PC-3 (cell line): ENCODE measurements at regions not wholly inside any gene's neighbourhood (a gene's known extent, or its start where the extent isn't known, plus 50 kb on each side); places are given as distances from the start of the nearest gene placed in this dataset.

ENCODE experiments used
- ATAC-seq: fragments of 200-7000 bp; cut with Tn5 transposase; 2 replicates; pipeline ENCODE4 v1.9.1; 2020; ENCODE audit warnings: mild to moderate bottlenecking, moderate library complexity
- BruUV-seq: library from RNA; stranded (reverse); fragments of 400-500 nt; replicated peaks from 2 replicates; lab custom pipeline; 2021; lab: Mats Ljungman, UMichigan
- CTCF ChIA-PET: fragments of 300-600 bp; sonication (Branson Sonifier 250); formaldehyde crosslinking; loops from one replicate; lab custom pipeline; 2022; ENCODE audit warnings: antibody characterized with exemption; lab: Charles Lee
- POLR2A ChIA-PET: fragments of 300-600 bp; sonication (Branson Sonifier 250); formaldehyde crosslinking; loops from one replicate; lab custom pipeline; 2022; ENCODE audit warnings: antibody characterized with exemption; ENCODE audit not compliant: unreplicated experiment; lab: Charles Lee
- DNase-seq: peaks from one replicate; pipeline ENCODE4 v3.0.0-alpha.2; 2015
- H2AFZ ChIP-seq: fragments of 300-600 bp; sonication (generic); 2 replicates; pipeline ENCODE4 v1.6.0; 2016; ENCODE audit warnings: antibody characterized with exemption, low read length
- H3F3A ChIP-seq: fragments of 300-600 bp; sonication (generic); one replicate; pipeline ENCODE4 v1.6.0; 2017; ENCODE audit warnings: antibody characterized with exemption, low read length, control low read depth, mild to moderate bottlenecking; ENCODE audit not compliant: unreplicated experiment
- H3K27ac ChIP-seq: fragments of 300-600 bp; sonication (generic); 2 replicates; pipeline ENCODE4 v1.5.1; 2016; ENCODE audit warnings: mild to moderate bottlenecking, low read length
- H3K27me3 ChIP-seq: fragments of 300-600 bp; sonication (generic); 2 replicates; pipeline ENCODE4 v1.6.1; 2016; ENCODE audit warnings: low read length, mixed read lengths
- H3K36me3 ChIP-seq: fragments of 300-600 bp; sonication (generic); 2 replicates; pipeline ENCODE4 v1.6.1; 2016; ENCODE audit warnings: low read depth, mixed run types, low read length, mixed read lengths
- H3K4me1 ChIP-seq: fragments of 300-600 bp; sonication (generic); 2 replicates; pipeline ENCODE4 v1.5.1; 2016; ENCODE audit warnings: low read length; ENCODE audit not compliant: insufficient read depth
- H3K4me2 ChIP-seq: fragments of 300-600 bp; sonication (generic); 2 replicates; pipeline ENCODE4 v1.6.0; 2016; ENCODE audit warnings: low read length
- H3K4me3 ChIP-seq: fragments of 300-600 bp; sonication (generic); 2 replicates; pipeline ENCODE4 v1.5.1; 2016; ENCODE audit warnings: mild to moderate bottlenecking, low read length, mixed read lengths
- H3K79me2 ChIP-seq: fragments of 300-600 bp; sonication (generic); 2 replicates; pipeline ENCODE4 v1.6.1; 2017; ENCODE audit warnings: low read length, mixed read lengths
- H3K9ac ChIP-seq: fragments of 300-600 bp; sonication (generic); 2 replicates; pipeline ENCODE4 v1.6.0; 2016; ENCODE audit warnings: mild to moderate bottlenecking, low read length
- H3K9me2 ChIP-seq: fragments of 300-600 bp; sonication (generic); replicated peaks from 2 replicates; pipeline ENCODE4 v1.6.1; 2016; ENCODE audit warnings: mixed run types, low read length, mixed read lengths
- H3K9me3 ChIP-seq: fragments of 300-600 bp; sonication (generic); 2 replicates; pipeline ENCODE4 v1.6.1; 2016; ENCODE audit warnings: low read length, mixed read lengths
- H4K20me1 ChIP-seq: fragments of 300-600 bp; sonication (generic); 2 replicates; pipeline ENCODE4 v1.6.1; 2016; ENCODE audit warnings: low read length, mixed read lengths
- EZH2 ChIP-seq: fragments of 300-600 bp; sonication (generic); IDR thresholded peaks from one replicate; pipeline ENCODE4 v1.6.1; 2017; ENCODE audit warnings: antibody characterized with exemption, mild to moderate bottlenecking, low read length; ENCODE audit not compliant: unreplicated experiment
- EZH2phosphoT487 ChIP-seq: fragments of 300-600 bp; sonication (generic); IDR thresholded peaks from 2 replicates; pipeline ENCODE4 v1.6.1; 2018; ENCODE audit warnings: mild to moderate bottlenecking, antibody characterized with exemption, low read length, borderline replicate concordance
- intact Hi-C: fragments of 100-400 bp; cut with micrococcal nuclease; formaldehyde crosslinking; loops from 2 replicates; pipeline ENCODE4 v1.9.0; 2023
- TF ChIP-seq, protein P1 (sequence below): fragments of 300-600 bp; sonication (generic); conservative IDR thresholded peaks from 2 replicates; pipeline ENCODE4 v1.5.1; 2017; ENCODE audit warnings: antibody characterized with exemption, low read depth, mild to moderate bottlenecking, low read length

DNA sequence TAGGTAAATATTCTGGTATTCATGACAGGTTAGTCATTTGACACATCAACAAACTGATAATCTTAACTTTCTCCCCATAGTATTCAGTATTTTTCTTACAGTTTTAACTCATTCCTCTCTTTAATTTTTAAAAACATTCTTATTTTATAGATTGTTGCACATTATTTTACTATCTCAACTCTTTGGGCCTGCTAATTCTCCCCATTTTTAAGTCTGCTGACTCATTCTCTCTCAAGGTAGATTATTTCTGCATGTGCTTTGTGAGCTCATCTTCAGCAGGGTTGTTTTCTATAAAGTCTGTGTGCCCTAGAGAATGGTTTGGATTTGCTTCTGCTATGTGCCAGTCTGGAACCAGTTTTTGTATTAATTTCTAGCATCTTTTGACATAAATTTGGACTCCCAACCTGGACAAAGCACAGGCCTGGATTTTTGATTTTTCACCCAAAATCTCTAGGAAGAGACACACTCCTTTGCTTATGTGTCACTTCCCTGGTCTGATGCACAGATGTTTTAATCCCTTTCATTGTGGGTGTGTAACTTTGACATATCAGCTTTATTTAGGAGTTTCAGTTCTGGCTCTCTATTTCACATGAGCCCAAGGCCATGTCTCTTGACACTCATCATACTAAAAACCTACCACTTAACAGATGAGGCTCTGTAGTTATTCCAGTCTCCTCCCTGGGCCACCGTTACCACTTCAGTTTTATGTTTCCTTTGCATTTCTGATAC is 194.3 kb upstream of the PGRMC2 start:
- Histone ChIP-seq H3K4me3 (no peak overlapping the region), H3K9me3 (no peaks in the 10 kb centered on the region), H3K4me2 (no peak overlapping the region), H3F3A (no peaks in the 10 kb centered on the region), H3K9ac (no peak overlapping the region), H3K27ac (no peak overlapping the region), H4K20me1 (no peaks in the 10 kb centered on the region), H2AFZ (no peak overlapping the region), H3K9me2 (no peaks in the 10 kb centered on the region), H3K36me3 (no peaks in the 10 kb centered on the region), H3K79me2 (no peaks in the 10 kb centered on the region), H3K4me1 (no peaks in the 10 kb centered on the region), H3K27me3 (no peaks in the 10 kb centered on the region)
- intact Hi-C loops: no loop called here
- CTCF ChIA-PET: no interaction called here
- DNase-seq (no peak), ATAC-seq (no peak)
- no peak for TF ChIP-seq EZH2phosphoT487
- TF ChIP-seq EZH2: no peak
- TF ChIP-seq, protein P1, sequence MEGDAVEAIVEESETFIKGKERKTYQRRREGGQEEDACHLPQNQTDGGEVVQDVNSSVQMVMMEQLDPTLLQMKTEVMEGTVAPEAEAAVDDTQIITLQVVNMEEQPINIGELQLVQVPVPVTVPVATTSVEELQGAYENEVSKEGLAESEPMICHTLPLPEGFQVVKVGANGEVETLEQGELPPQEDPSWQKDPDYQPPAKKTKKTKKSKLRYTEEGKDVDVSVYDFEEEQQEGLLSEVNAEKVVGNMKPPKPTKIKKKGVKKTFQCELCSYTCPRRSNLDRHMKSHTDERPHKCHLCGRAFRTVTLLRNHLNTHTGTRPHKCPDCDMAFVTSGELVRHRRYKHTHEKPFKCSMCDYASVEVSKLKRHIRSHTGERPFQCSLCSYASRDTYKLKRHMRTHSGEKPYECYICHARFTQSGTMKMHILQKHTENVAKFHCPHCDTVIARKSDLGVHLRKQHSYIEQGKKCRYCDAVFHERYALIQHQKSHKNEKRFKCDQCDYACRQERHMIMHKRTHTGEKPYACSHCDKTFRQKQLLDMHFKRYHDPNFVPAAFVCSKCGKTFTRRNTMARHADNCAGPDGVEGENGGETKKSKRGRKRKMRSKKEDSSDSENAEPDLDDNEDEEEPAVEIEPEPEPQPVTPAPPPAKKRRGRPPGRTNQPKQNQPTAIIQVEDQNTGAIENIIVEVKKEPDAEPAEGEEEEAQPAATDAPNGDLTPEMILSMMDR: no peak
- no TSS peak for BruUV-seq
- POLR2A ChIA-PET: no interaction called here

DNA sequence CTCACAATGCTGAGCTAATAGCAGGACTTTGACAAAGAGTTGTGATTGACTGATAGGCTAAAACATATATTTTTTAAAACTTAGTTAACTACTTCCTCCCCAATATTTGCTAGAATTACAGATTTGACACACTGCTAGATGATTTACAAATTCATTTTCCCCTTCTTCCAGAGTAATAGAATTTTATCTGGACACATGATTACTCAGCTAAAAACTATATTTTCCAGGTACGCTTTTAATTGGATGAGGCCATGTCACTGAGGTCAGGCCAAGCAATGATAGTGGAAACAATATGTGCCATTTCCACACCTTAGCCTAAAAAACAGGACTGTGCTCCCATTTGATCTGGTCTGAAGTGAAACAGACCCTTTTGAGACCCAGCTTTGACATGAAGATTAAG is 193.3 kb upstream of the PGRMC2 start:
- Histone ChIP-seq H3K4me1 (no peaks in the 10 kb centered on the region), H3K4me3 (no peak overlapping the region), H3K9me3 (no peaks in the 10 kb centered on the region), H3K27me3 (no peaks in the 10 kb centered on the region), H3K36me3 (no peaks in the 10 kb centered on the region), H3F3A (no peaks in the 10 kb centered on the region), H4K20me1 (no peaks in the 10 kb centered on the region), H3K4me2 (no peak overlapping the region), H3K9me2 (no peaks in the 10 kb centered on the region), H3K79me2 (no peaks in the 10 kb centered on the region), H3K9ac (no peak overlapping the region), H2AFZ (no peak overlapping the region), H3K27ac (no peak overlapping the region)
- ATAC-seq (no peak), DNase-seq (no peak)
- TF ChIP-seq EZH2: no peak
- no peak for TF ChIP-seq EZH2phosphoT487
- no TSS peak for BruUV-seq
- CTCF ChIA-PET: no interaction called here
- intact Hi-C loops: no loop called here
- POLR2A ChIA-PET: interaction anchor here (0.6 kb wide), 1 partner anchor 73 kb away, joined by 3 read pairs; no protein-coding TSS in a partner anchor

DNA sequence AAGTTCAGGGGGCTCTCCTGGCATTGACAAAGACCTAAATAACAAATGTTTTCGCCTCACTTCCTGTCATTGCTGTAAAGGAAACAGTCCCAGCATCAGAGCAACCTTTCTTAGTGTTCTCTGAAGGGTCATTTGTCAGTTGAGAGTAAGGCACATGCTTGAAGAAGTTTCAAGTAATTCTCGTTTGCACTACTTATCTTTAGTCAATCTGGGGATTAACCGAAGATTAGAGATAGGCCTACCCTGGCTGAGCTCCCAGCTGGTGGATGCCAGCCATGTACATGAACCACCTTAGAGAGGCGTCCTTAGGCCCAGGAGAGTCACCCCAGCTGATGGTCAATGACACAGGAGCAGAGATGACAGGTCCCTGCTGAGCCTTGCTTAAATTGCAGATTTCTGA is 189.9 kb upstream of the PGRMC2 start:
- no peak overlapping the region for H3K27ac ChIP-seq
- BruUV-seq: no TSS peak

More for the DNA sequence above, 189.9 kb upstream of the PGRMC2 start:
- Histone ChIP-seq H3F3A (no peaks in the 10 kb centered on the region), H3K4me2 (no peak overlapping the region), H2AFZ (no peak overlapping the region), H4K20me1 (no peaks in the 10 kb centered on the region), H3K9ac (no peak overlapping the region), H3K9me2 (no peaks in the 10 kb centered on the region), H3K9me3 (no peaks in the 10 kb centered on the region), H3K4me3 (no peak overlapping the region), H3K79me2 (no peaks in the 10 kb centered on the region), H3K27me3 (no peaks in the 10 kb centered on the region), H3K36me3 (no peaks in the 10 kb centered on the region), H3K4me1 (no peaks in the 10 kb centered on the region)
- DNase-seq (no peak), ATAC-seq (no peak)
- intact Hi-C loops: no loop called here
- TF ChIP-seq, protein P1: no peak
- TF ChIP-seq EZH2phosphoT487 (no peak), EZH2 (no peak)
- ChIA-PET CTCF (no interaction called here), POLR2A (no interaction called here)
